COLO829 (cell line): ENCODE measurements at regions not wholly inside any gene's neighbourhood (a gene's known extent, or its start where the extent isn't known, plus 50 kb on each side); places are given as distances from the start of the nearest gene placed in this dataset.

Experiments used
- DNase-seq: peaks from one replicate; pipeline ENCODE4 v3.0.0; 2012; ENCODE audit warnings: low spot score

- DNase-seq: no peak
Measured at GRCh38 chr6:40721271-40721952, 134.2 kb upstream of the LRFN2 start.

- DNase-seq: no peak
Measured at GRCh38 chr6:40720375-40720748, 133.2 kb upstream of the LRFN2 start.

- DNase-seq: no peak
Measured at GRCh38 chr6:40719671-40720374, 132.7 kb upstream of the LRFN2 start.

- DNase-seq: no peak
Measured at GRCh38 chr6:40718401-40718800, 131.2 kb upstream of the LRFN2 start.

- DNase-seq: no peak
Measured at GRCh38 chr6:40717411-40718057, 130.4 kb upstream of the LRFN2 start.

DNA sequence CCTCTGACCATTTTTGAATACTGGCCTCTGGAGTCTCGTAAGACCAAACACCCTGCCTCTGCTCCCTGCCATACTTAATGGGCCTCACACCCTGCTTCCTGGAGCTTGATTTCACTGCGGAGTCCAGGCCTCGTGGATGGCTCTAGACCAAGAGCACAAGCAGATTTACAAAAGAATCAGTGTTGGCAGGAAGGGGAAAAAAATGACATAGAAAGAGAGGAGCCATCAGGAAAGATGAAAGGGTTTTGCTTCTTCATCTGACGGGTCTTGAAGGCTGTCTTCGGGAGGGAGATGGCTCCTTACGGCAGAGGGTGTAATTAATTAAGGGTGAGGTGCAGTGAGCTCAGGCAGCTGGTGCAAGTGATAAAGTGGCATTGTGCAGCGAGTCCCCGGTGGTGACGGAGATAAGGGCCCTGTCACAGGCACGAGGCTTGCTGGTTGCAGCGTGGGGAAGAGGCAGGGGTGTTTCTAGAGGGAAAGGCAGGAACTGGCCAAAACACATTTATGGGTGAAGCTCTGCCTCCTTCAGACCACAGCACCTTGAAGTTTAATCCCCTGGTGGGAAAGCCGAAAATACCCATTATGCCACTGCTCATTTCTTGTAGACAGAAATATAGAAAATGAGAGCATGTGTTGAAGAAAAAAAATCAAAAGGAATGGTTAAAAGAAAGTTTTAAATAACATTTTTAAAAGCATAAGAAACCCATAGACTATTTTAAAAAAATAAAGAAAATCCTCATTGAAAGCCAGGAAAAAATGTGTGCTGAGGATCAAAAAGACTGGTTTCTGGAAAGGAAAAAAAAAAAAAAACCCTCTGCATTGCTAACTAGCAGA lies 128.6 kb upstream of the LRFN2 start:
- DNase-seq: no peak

GRCh38 chr6:40714576-40715564 lies 127.7 kb upstream of the LRFN2 start:
- DNase-seq: no peak

DNA sequence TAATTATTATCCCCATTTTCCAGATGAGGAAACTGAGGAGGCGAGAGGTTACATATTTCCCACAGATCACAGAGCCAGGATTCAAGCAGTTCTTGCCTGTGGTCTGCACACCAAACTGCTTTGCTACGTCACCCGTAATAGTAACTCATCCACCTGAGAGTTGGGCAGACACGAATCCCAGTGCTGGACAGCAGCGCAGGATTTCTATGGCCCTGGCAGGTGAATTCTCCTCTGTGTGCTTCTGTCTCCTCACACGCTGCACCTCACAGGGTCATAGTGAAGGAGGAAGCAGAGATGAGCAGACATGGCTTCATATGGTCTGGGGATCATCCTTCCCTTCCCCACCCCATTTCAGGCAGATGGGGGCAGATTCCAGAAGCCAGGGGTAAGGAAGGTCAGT lies 127.0 kb upstream of the LRFN2 start:
- DNase-seq: no peak

- no peak for DNase-seq
Measured at GRCh38 chr6:40713002-40713719, 126.0 kb upstream of the LRFN2 start.

DNA sequence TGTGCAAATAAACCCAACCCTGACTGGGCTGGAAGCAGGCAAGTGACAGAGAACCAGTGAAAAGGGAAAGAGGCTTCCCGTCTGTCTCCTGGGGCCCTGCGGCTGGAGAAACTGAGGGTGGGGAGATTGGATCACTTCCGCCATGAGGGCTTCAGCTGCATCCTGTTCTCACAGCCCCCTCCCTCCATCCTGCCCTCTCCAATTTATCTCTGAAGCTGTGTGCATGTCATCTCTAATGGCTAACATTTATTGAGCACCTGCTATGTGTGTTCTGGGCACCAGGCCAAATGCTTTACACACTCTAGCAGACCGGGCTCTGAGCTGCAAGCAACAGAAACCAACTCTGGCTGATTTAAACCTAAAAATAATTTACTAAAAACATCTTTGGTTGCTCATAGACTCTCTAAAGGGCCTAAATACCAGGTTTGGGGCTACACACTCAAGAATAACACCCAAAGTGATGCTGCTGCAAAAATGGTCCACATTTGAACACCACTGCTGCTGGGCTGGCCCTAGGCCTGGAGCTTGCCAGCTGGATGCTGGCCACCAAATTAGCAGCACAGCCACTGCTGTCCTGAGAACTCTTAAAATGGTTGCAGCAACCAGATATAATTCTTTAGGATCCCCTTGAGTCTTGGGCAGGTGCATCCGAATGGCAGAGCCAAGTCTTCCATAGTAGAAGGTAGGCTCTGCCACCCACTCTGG lies 123.6 kb upstream of the LRFN2 start:
- no peak for DNase-seq

GRCh38 chr6:40708049-40708448 lies 120.9 kb upstream of the LRFN2 start:
- DNase-seq: no peak

DNA sequence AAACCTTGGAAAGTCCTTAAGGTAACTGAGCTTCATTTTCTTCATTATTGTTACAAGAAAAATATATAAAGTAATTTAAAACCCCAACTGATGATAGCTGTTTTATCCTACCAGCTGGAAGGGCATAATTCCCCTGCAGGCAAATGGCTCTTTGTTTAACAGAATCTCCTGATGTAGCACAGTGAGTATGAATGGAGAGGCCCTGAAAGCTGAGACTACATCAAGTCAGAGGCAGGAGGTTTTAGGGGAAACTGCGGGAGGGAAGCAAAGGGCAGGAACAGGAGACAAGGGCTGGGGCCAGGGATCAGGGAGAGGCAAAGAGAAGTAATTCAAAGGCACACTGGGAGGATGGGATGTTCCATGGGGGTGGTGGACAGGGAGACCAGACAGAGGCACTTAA lies 119.0 kb upstream of the LRFN2 start:
- DNase-seq: no peak

- DNase-seq: no peak
Measured at GRCh38 chr6:40705354-40705753, 118.2 kb upstream of the LRFN2 start.

DNA sequence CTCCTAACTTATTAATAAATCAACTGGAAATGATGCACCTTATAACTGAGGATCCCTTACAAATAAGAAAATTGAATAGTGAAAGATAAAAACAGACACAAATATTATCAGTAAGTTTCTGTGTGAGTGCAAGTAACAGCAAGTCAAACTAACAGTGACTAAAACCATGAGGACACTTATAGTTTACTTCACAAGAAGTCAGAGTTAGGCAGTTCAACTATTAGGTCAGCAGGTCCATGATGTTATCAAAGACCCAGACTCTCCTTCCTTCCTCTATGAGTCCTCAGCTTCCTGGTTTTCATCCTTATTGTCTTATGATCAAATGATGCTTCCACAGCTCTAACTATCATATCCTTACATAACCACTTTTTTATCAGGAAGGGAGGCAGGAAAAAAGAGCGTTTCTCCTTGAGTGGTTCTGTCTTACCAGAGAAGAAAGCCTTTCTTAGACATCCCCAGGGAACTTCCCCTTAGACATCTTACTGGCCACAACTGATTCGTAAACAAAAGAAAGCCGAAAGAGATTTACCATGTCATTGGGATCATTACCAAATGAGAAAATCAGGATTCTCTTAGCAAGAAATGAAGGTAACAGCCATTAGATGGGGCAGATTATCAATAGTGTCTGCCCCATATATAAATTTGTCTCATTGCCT lies 114.3 kb upstream of the LRFN2 start:
- DNase-seq: no peak

- DNase-seq: no peak
Measured at GRCh38 chr6:40700006-40700580, 112.9 kb upstream of the LRFN2 start.

DNA sequence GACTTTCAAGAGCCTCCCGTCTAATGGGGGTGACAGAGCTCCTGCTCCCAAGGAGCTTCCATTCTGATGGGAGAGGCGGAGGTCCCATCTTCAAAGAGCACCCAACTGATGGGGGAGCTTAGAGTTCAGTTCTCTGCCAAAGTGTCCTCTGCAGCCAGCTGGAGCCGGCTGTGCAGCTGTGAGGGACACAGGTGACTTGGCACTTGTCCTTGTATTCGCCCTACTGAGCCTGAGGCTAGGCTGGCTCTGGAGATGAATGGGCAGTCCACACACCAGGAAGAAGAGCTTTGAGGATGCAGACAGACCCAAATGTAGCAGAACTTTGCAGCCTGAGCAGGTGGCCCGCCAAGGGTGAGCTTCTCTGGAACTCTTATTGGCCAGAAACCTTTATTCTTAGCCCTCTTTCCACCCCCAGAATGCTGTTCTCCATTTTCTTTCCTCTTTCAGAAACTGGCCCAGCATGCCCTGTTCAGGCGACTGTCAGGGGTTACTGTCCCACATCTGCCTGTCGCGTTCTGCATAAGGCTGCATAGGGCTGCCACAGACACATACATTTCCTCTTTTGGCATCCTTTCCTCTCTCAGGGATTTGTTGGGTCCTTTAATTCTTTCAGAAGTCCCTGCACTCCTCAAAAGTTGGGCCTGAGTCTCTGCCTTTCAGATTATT lies 108.7 kb upstream of the LRFN2 start:
- no peak for DNase-seq

- DNase-seq: no peak
Measured at GRCh38 chr6:40695114-40695513, 108.0 kb upstream of the LRFN2 start.

- no peak for DNase-seq
Measured at GRCh38 chr6:40693768-40694167, 106.6 kb upstream of the LRFN2 start.

DNA sequence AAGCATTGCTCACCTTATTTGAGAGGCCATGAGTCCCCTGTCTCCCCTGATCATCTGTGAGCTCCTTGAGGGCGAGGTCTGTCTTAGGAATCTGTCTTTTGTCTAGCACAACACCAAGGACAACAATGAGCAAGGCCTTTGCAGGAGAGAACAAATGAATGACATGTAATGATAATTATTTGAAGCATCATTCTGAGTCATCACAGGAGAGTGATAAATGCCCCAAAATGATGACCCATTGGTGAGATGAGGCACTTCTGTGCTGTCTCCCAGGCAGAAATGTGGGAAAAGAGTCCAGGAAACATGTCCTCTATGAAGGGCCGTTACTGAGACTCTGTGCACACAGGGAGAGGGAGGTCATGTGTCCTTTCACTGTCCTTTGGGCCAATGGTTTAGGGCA lies 105.2 kb upstream of the LRFN2 start:
- DNase-seq: no peak
